Ectodermal cell (in vitro differentiated cells): ENCODE measurements at regions not wholly inside any gene's neighbourhood (a gene's known extent, or its start where the extent isn't known, plus 50 kb on each side); places are given as distances from the start of the nearest gene placed in this dataset.
"Not testable (repeated sequence)": the region's sequence is repeated elsewhere in the genome, so short reads cannot be mapped to it uniquely, and the experiment has no call there.

Experiments used
- H3K27ac ChIP-seq: 2 replicates; pipeline ENCODE4 v1.7.0; 2013; ENCODE audit warnings: mild to moderate bottlenecking, low read depth, low read length; ENCODE audit not compliant: insufficient read depth, poor library complexity, severe bottlenecking
- H3K27me3 ChIP-seq: 2 replicates; pipeline ENCODE4 v1.7.0; 2013; ENCODE audit warnings: mild to moderate bottlenecking, low read length; ENCODE audit not compliant: insufficient read depth, control insufficient read depth, poor library complexity, severe bottlenecking
- H3K36me3 ChIP-seq: one replicate; pipeline ENCODE4 v1.7.0; 2013; ENCODE audit warnings: low read length; ENCODE audit not compliant: control insufficient read depth, insufficient read depth
- H3K4me1 ChIP-seq: one replicate; pipeline ENCODE4 v1.7.0; 2013; ENCODE audit warnings: low read length; ENCODE audit not compliant: control insufficient read depth, insufficient read depth
- H3K4me3 ChIP-seq: 2 replicates; pipeline ENCODE4 v1.7.0; 2013; ENCODE audit warnings: low read depth, low read length, control low read depth; ENCODE audit not compliant: insufficient read depth
- H3K9me3 ChIP-seq: 2 replicates; pipeline ENCODE4 v1.7.0; 2013; ENCODE audit warnings: mild to moderate bottlenecking, low read length, moderate library complexity; ENCODE audit not compliant: control insufficient read depth
- WGBS, 2 experiments: methylation state at CpG; one replicate each; pipeline ENCODE4 v1.1.7; 2013; ENCODE audit warnings: missing lambda C conversion rate in 2 of 2; 5-methylcytosine and 5-hydroxymethylcytosine counted together

DNA sequence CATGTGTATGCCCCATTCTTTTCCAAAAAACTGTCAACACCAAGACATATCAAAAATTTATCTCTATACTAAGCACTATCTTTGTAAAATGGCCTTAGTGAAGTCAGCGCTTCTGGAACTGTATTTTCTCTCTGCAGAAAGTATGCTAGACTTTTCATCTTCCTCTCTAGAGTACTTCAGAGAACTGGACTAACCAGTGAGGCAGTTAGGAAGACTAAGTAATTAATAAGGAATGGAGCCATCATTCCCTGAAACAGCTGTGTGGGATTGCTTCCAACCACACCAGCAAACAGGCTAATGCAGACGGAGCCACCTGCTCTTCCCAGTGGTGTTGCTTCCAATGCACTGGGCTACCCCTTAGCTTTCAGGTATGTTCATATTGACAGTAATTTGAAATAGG lies 169.1 kb upstream of the FUT9 start:
- peak overlapping the region; percentile 21 for H3K27ac ChIP-seq

GRCh38 chr6:95847061-95847460 lies 168.7 kb upstream of the FUT9 start:
- H3K4me3 ChIP-seq, result no peak overlapping the region
- peaks cover 9% of the 10 kb centered on the region for H3K4me1 ChIP-seq
- 74 to 77% methylated on average over 1 to 3 of the region's 3 CpGs for WGBS, 2 experiments
- H3K36me3 ChIP-seq, result no peaks in the 10 kb centered on the region
- H3K27ac ChIP-seq, result peak overlapping the region; percentile 21
- no peaks in the 10 kb centered on the region for H3K9me3 ChIP-seq
- no peaks in the 10 kb centered on the region for H3K27me3 ChIP-seq

More for the DNA sequence above, 169.1 kb upstream of the FUT9 start:
- Histone ChIP-seq H3K36me3 (no peaks in the 10 kb centered on the region), H3K4me3 (no peak overlapping the region), H3K9me3 (no peaks in the 10 kb centered on the region), H3K4me1 (peaks cover 9% of the 10 kb centered on the region), H3K27me3 (no peaks in the 10 kb centered on the region)
- 87 to 92% methylated on average over 2 of the region's 2 CpGs for WGBS, 2 experiments

- H3K9me3 ChIP-seq, result no peaks in the 10 kb centered on the region
Measured at GRCh38 chr6:95848717-95849116, 167.1 kb upstream of the FUT9 start.

DNA sequence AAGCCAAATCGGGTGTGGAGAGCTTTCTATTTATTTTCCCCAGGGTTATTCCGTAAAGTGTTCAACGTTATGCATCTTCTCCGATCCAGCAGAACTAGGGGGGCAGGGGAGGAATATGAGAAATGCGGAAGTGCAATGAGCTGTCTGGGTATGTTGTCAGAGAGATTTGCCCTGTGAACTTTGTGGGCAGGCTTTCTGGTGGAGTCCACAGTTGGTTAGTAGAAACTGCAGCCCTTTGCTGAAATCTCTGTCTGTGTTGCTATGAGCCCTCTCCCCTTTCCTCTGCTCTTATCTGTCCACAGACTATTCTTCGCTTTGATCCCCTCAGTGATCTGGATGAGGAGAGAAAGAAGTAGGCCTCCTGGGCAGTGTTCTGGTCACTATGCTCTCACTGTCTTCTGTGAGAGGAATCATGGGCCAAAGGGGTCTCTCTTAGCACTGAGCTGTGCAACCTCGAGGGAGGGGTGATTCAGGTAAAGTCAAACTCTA lies 158.9 kb upstream of the FUT9 start:
- Histone ChIP-seq H3K27me3 (no peaks in the 10 kb centered on the region), H3K4me1 (no peaks in the 10 kb centered on the region), H3K4me3 (no peak overlapping the region), H3K27ac (no peak overlapping the region), H3K9me3 (no peaks in the 10 kb centered on the region), H3K36me3 (no peaks in the 10 kb centered on the region)
- 76 to 80% methylated on average over 7 of the region's 7 CpGs for WGBS, 2 experiments

More at GRCh38 chr6:95848717-95849116, 167.1 kb upstream of the FUT9 start:
- WGBS, 2 experiments, result 82 to 83% methylated on average over 8 of the region's 8 CpGs
- no peaks in the 10 kb centered on the region for H3K27me3 ChIP-seq
- no peak overlapping the region for H3K27ac ChIP-seq
- H3K4me1 ChIP-seq, result peaks cover 9% of the 10 kb centered on the region
- H3K36me3 ChIP-seq, result no peaks in the 10 kb centered on the region
- H3K4me3 ChIP-seq, result no peak overlapping the region

DNA sequence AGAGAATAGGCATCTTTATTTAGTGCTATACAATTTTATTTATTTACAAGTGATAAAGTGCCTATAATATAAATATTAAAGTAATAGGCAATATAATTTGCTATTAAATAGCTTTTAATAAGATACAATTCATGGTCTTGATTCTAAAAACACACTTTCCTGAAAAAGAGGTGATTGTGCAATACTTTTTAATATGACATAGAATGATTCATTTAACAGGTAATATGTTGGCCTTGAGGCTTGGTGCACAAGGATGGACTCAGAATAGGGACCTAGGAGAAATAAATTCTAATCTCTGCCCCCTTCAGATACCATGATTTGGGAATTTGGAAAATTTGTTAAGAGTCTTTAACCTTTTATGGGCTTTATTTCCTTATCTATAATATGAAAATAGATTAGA lies 149.9 kb upstream of the FUT9 start:
- H3K9me3 ChIP-seq, result no peaks in the 10 kb centered on the region
- H3K27me3 ChIP-seq, result no peaks in the 10 kb centered on the region
- H3K4me1 ChIP-seq, result no peaks in the 10 kb centered on the region

DNA sequence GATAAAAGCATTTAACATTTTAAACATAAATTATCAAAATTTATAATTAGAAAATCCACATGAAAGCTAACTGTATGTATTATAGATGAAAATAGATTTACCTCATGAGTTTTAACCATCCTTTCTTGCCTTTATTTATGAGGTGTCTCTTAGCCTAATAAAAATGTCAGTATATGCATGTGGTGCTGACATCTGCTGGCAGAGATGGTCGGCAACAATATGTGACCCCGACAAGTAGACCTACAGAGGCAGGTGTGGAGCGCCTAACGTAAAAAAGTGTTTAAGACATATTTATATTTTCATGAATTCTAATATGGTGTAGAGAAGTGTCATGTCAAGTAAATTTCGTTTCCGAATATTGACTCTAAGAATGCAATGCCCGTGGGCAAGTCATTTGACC lies 149.0 kb upstream of the FUT9 start:
- H3K27ac ChIP-seq, result no peak overlapping the region
- H3K9me3 ChIP-seq, result no peaks in the 10 kb centered on the region
- 60 to 65% methylated on average over 7 of the region's 7 CpGs for WGBS, 2 experiments
- H3K27me3 ChIP-seq, result no peaks in the 10 kb centered on the region
- no peaks in the 10 kb centered on the region for H3K36me3 ChIP-seq
- H3K4me3 ChIP-seq, result no peak overlapping the region
- H3K4me1 ChIP-seq, result no peaks in the 10 kb centered on the region

More for the DNA sequence above, 149.9 kb upstream of the FUT9 start:
- Histone ChIP-seq H3K4me3 (no peak overlapping the region), H3K27ac (no peak overlapping the region), H3K36me3 (no peaks in the 10 kb centered on the region)

DNA sequence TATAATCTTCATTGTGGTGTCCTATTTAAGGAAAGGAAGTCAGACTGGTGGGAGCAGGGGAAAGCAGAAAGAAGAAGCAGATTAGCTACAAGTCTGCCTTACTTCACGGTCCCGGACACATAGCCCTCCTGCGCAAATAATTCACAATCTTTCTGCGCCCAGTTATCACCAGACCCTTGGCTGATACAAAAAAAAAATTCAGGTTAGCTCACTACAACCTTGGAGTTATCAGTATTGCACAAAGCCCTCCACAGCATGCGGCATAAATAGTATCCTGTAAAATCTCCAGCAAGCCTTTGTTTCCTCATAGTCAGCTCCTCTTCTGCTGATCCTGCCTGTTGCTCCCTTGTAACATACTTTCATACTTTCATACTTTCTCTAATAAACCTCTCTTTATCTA lies 148.6 kb upstream of the FUT9 start:
- no peaks in the 10 kb centered on the region for H3K36me3 ChIP-seq
- 93 to 94% methylated on average over 5 of the region's 5 CpGs for WGBS, 2 experiments
- no peak overlapping the region for H3K4me3 ChIP-seq

DNA sequence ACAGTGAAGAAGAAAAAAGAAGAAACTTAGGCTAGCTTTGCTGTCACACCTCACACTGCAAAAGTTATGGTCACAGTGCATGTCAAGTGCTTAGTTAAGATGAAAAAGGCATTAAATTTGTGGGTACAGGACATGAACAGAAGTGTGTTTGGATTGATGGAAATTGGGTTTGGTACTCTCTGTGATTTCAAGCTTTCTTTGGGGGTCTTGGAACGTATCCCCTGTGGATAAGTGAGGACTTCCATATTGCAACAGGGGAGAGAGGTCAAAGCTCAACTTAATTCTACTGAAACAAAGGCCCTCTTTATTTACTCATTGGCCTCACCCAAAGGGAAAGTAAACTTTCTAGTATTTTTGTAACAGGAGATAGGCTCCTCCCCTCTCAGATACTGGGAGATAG lies 138.3 kb upstream of the FUT9 start:
- H3K4me3 ChIP-seq, result no peak overlapping the region
- no peak overlapping the region for H3K27ac ChIP-seq
- H3K27me3 ChIP-seq, result no peaks in the 10 kb centered on the region
- no peaks in the 10 kb centered on the region for H3K36me3 ChIP-seq
- H3K4me1 ChIP-seq, result no peaks in the 10 kb centered on the region
- 75 to 100% methylated on average over 1 of the region's 1 CpG for WGBS, 2 experiments
- H3K9me3 ChIP-seq, result no peaks in the 10 kb centered on the region

More for the DNA sequence above, 148.6 kb upstream of the FUT9 start:
- Histone ChIP-seq H3K27me3 (no peaks in the 10 kb centered on the region), H3K9me3 (no peaks in the 10 kb centered on the region), H3K27ac (no peak overlapping the region), H3K4me1 (no peaks in the 10 kb centered on the region)

GRCh38 chr6:95879856-95880255 lies 135.9 kb upstream of the FUT9 start:
- Histone ChIP-seq H3K27ac (no peak overlapping the region), H3K4me1 (no peaks in the 10 kb centered on the region), H3K36me3 (no peaks in the 10 kb centered on the region), H3K27me3 (no peaks in the 10 kb centered on the region), H3K4me3 (no peak overlapping the region), H3K9me3 (no peaks in the 10 kb centered on the region)
- 95% methylated on average over 1 of the region's 1 CpG; no CpG with 5 or more reads in 1 of the 2 experiments for WGBS, 2 experiments

DNA sequence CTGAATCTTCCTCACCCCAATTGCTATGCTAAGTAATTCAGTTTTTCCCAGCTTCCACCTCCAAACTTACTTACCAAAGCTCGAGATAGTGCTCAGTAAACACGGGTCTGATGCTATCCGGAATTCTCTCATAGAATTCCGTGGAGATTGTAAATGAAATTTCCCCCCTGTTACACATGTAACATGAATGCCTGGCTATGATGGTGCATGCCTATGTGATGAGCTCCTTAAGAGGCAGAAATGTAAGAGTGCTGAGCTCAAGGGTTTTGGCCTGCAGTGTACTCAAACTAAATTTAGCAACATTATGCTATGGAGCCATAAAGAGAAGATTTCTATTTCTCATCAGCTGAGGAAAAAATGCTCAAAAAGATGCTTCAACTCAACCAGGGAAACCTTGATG lies 133.4 kb upstream of the FUT9 start:
- no peak overlapping the region for H3K27ac ChIP-seq
- H3K4me3 ChIP-seq, result no peak overlapping the region
- H3K27me3 ChIP-seq, result no peaks in the 10 kb centered on the region
- WGBS, 2 experiments, result 96 to 98% methylated on average over 4 of the region's 4 CpGs
- H3K4me1 ChIP-seq, result no peaks in the 10 kb centered on the region
- H3K9me3 ChIP-seq, result no peaks in the 10 kb centered on the region
- H3K36me3 ChIP-seq, result no peaks in the 10 kb centered on the region

DNA sequence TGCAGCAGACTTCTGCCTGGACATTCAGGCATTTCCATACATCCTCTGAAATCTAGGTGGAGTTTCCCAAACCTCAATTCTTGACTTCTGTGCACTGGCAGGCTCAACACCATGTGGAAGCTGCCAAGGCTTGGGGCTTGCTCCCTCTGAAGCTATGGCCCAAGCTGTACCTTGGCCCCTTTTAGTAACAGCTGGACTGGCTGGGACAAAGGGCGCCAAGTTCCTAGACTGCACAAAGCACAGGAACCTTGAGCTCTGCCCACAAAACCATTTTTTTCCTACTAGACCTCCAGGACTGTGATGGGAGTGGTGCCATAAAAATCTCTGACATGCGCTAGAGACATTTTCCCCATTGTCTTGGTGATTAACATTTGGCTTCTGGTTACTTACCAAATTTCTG lies 127.1 kb upstream of the FUT9 start:
- H3K27me3 ChIP-seq, H3K4me3 ChIP-seq, H3K36me3 ChIP-seq, H3K27ac ChIP-seq, H3K9me3 ChIP-seq, H3K4me1 ChIP-seq: not testable (repeated sequence)
- WGBS, 2 experiments, result 93 to 96% methylated on average over 2 of the region's 2 CpGs
